22Rv1 (cell line): ENCODE measurements at regions not wholly inside any gene's neighbourhood (a gene's known extent, or its start where the extent isn't known, plus 50 kb on each side); places are given as distances from the start of the nearest gene placed in this dataset.

Experiments used
- ZFX ChIP-seq: fragments of 450-650 bp; IDR thresholded peaks from 2 replicates; pipeline ENCODE4 v1.6.1; 2017; ENCODE audit warnings: antibody characterized with exemption, borderline replicate concordance
- TF ChIP-seq, protein P1 (sequence below): fragments of 450-650 bp; IDR thresholded peaks from 2 replicates; pipeline ENCODE4 v1.5.1; 2017; ENCODE audit warnings: mild to moderate bottlenecking

DNA sequence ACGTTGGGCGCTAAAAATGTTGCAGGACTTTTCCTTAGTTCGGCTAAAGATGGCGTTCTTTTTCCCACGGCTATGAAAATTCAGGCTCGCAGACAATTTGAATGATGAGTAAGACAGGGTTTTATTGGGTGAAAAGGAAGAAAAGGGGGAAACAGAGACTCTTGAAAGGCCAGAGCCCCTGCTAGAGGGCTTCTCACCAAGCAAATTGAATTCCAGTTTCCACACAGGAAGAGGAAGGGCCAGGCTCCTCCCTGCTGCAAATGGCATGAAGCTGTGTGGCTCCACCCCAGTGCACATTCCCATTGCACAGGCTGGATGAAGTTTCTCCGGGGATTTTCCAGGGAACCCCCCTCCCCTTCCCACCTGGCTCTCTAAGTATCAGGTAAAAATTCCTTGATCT is 210.9 kb downstream of the KLHL4 start:
- TF ChIP-seq, protein P1, sequence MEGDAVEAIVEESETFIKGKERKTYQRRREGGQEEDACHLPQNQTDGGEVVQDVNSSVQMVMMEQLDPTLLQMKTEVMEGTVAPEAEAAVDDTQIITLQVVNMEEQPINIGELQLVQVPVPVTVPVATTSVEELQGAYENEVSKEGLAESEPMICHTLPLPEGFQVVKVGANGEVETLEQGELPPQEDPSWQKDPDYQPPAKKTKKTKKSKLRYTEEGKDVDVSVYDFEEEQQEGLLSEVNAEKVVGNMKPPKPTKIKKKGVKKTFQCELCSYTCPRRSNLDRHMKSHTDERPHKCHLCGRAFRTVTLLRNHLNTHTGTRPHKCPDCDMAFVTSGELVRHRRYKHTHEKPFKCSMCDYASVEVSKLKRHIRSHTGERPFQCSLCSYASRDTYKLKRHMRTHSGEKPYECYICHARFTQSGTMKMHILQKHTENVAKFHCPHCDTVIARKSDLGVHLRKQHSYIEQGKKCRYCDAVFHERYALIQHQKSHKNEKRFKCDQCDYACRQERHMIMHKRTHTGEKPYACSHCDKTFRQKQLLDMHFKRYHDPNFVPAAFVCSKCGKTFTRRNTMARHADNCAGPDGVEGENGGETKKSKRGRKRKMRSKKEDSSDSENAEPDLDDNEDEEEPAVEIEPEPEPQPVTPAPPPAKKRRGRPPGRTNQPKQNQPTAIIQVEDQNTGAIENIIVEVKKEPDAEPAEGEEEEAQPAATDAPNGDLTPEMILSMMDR = no peak
- no peak for TF ChIP-seq ZFX
